ENCODE measurements at regions not wholly inside any gene's neighbourhood (a gene's known extent, or its start where the extent isn't known, plus 50 kb on each side); places are given as distances from the start of the nearest gene placed in this dataset.
A peak's percentile ranks its signal among the peaks of the same experiment; 100 is the strongest.

DNA sequence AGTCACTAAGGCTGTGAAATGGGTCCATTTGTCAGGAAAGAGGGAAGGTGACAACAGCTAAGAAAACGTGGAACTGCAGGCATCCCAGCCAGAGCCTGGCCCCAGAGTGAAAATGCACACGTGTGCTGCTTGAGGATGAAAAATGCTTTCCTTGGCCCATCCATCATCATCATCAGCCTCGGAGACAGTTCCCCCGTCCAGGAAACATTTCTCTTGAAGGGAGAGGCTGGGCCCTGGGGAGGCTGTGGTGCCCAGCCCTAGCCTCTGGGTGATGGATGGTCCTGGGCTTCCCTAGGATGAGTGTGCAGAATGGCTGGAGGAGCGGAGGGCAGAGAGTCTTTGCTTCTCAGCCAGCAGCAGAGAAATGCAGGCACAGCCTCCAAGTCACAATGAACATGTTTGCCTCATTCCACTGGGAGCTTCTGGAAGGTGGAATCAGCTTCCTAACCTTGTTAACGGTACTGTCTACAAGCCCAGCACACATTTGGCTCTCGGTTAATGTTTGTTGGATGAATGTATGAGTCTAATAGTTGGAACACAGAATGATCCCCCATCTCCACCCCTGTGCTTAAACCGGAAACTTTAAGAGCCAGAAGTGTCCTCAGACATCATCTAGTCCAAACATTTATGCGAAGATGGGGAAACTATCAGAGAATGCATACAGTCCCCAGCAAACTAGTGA is 164.0 kb downstream of the RDH14 start:
- no peaks in the 10 kb centered on the region for H3F3A ChIP-seq (ENCODE audit: insufficient read depth)
- DNase-seq, result no peak
- TF ChIP-seq EZH2 (IDR thresholded peaks at IDR 0.05; ENCODE audit: insufficient read depth, poor library complexity, severe bottlenecking) (no peak), EZH2phosphoT487 (IDR thresholded peaks at IDR 0.05; ENCODE audit: insufficient read depth, low read depth) (no peak)

DNA sequence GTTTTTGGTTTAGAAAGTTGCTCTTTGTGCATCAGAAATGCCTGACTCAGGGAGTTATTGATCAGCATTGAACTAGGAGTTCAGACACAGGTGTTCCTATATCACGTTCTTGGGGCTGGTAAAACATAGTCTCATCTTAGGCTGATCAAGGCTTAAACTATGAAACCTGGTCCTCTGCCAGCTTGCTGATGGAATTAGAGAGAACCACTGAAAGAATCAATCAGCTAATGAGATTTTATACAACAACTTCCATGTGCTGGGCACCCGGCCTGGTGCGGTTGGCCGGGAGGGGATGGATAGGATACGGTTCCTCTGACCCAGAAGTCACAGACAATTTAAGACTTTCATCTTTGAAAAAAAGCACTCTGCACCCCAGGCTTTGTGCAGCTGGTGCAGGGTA is 164.9 kb downstream of the RDH14 start:
- Histone ChIP-seq H3K27ac (no peak overlapping the region), H3K4me1 (ENCODE audit: insufficient read depth) (no peaks in the 10 kb centered on the region), H3K79me2 (ENCODE audit: insufficient read depth) (no peaks in the 10 kb centered on the region), H4K20me1 (ENCODE audit: insufficient read depth) (no peaks in the 10 kb centered on the region), H3K27me3 (replicated peaks; ENCODE audit: insufficient read depth) (no peaks in the 10 kb centered on the region), H3K36me3 (ENCODE audit: low read depth) (no peaks in the 10 kb centered on the region), H3K4me3 (no peak overlapping the region), H3K9me2 (ENCODE audit: insufficient read depth) (no peaks in the 10 kb centered on the region), H3F3A (ENCODE audit: insufficient read depth) (no peaks in the 10 kb centered on the region), H3K9ac (no peak overlapping the region), H3K9me3 (ENCODE audit: low read depth) (no peaks in the 10 kb centered on the region), H3K4me2 (ENCODE audit: unreplicated experiment) (no peak overlapping the region), H2AFZ (no peak overlapping the region)
- no peak for DNase-seq
- in situ Hi-C loops (cut with MboI), result no loop called here
- 52 to 61% methylated on average over 5 of the region's 5 CpGs for WGBS, 2 experiments (ENCODE audit: low coverage in 1 of 2, low lambda C conversion rate in 2 of 2, missing lambda C conversion rate in 2 of 2)
- TF ChIP-seq EZH2phosphoT487 (IDR thresholded peaks at IDR 0.05; ENCODE audit: insufficient read depth, low read depth) (no peak), EZH2 (IDR thresholded peaks at IDR 0.05; ENCODE audit: insufficient read depth, poor library complexity, severe bottlenecking) (no peak)

More for the DNA sequence above, 164.0 kb downstream of the RDH14 start:
- Histone ChIP-seq H4K20me1 (ENCODE audit: insufficient read depth) (no peaks in the 10 kb centered on the region), H3K9me2 (ENCODE audit: insufficient read depth) (no peaks in the 10 kb centered on the region), H3K4me3 (no peak overlapping the region), H3K4me2 (ENCODE audit: unreplicated experiment) (no peak overlapping the region), H3K36me3 (ENCODE audit: low read depth) (no peaks in the 10 kb centered on the region), H3K79me2 (ENCODE audit: insufficient read depth) (no peaks in the 10 kb centered on the region), H3K27me3 (replicated peaks; ENCODE audit: insufficient read depth) (no peaks in the 10 kb centered on the region), H3K27ac (no peak overlapping the region), H3K9ac (no peak overlapping the region), H3K4me1 (ENCODE audit: insufficient read depth) (no peaks in the 10 kb centered on the region), H3K9me3 (ENCODE audit: low read depth) (no peaks in the 10 kb centered on the region), H2AFZ (no peak overlapping the region)
- 41 to 49% methylated on average over 9 of the region's 9 CpGs for WGBS, 2 experiments (ENCODE audit: low coverage in 1 of 2, low lambda C conversion rate in 2 of 2, missing lambda C conversion rate in 2 of 2)
- in situ Hi-C loops (cut with MboI), result no loop called here

DNA sequence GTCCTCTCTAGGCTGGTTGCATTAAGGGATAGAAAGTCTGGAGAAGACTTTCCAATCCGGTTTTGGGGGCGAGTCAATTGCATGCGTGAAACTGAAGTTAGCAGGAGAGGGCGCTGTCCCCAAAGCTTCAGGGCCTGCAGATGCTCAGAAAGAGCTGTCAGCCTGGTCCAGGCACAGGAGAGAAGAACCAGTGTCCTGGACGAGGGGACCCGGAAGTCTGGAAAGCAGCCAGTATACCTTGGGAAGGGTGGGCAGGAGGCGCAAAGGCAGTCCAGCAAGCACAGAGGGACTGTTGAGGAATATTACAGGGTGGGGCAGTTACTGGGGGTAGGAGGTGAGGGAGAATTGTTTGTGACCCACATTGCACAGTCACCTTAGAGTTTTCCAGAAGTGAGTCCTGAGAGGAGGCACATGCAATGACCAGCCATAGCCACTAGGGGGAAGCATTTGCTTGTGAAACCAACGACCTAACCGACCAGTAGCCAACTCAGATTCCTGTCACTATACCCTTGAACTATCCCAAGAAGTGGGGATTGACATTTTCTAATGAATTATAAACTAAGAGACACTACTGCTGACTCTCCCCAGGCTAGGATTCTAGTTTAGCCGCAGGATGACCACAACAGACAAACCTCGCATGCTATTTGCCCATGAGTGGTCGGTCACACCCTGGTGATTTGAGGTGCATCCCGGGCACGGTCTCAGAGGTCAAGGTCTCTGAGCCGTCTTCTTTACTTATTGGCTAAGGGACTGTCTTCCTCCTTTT is 172.8 kb downstream of the RDH14 start:
- peak overlapping the region; percentile 11; the same call in 1 of the 2 replicates for H2AFZ ChIP-seq
- no peak overlapping the region for H3K4me2 ChIP-seq (ENCODE audit: unreplicated experiment)
- no peaks in the 10 kb centered on the region for H3K79me2 ChIP-seq (ENCODE audit: insufficient read depth)
- no peak overlapping the region for H3K27ac ChIP-seq
- no peaks in the 10 kb centered on the region for H4K20me1 ChIP-seq (ENCODE audit: insufficient read depth)
- TF ChIP-seq EZH2phosphoT487 (IDR thresholded peaks at IDR 0.05; ENCODE audit: insufficient read depth, low read depth) (no peak), EZH2 (IDR thresholded peaks at IDR 0.05; ENCODE audit: insufficient read depth, poor library complexity, severe bottlenecking) (no peak)
- no peaks in the 10 kb centered on the region for H3K9me3 ChIP-seq (ENCODE audit: low read depth)
- no peaks in the 10 kb centered on the region for H3K36me3 ChIP-seq (ENCODE audit: low read depth)
- no peak overlapping the region for H3K4me3 ChIP-seq
- no peaks in the 10 kb centered on the region for H3K9me2 ChIP-seq (ENCODE audit: insufficient read depth)
- no peak overlapping the region for H3K9ac ChIP-seq
- H3K27me3 ChIP-seq (replicated peaks; ENCODE audit: insufficient read depth), result no peaks in the 10 kb centered on the region
- in situ Hi-C loops (cut with MboI), result no loop called here
- peak; percentile 73 for DNase-seq
- H3F3A ChIP-seq (ENCODE audit: insufficient read depth), result no peaks in the 10 kb centered on the region
- no peaks in the 10 kb centered on the region for H3K4me1 ChIP-seq (ENCODE audit: insufficient read depth)
- WGBS, 2 experiments (ENCODE audit: low coverage in 1 of 2, low lambda C conversion rate in 2 of 2, missing lambda C conversion rate in 2 of 2), result 45 to 47% methylated on average over 15 of the region's 15 CpGs

DNA sequence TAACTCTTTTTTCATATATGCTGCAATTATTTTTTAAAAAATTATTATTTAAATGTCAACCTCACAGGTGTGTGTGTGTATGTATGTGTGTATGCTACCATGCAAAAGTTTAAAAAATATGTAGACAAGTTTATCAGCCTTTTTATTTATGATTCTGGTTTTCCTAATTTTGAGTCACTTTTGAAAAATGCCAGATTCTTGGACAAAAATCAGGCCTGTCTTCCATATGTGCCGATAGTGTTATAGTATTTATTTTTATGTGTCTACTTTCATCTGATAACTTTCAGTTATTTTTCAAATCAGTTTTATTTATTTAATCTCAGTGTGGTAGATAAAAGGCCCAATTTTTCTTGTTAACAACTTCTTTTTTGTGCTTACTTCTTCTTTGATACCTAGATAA is 176.2 kb downstream of the RDH14 start:
- no peaks in the 10 kb centered on the region for H3K79me2 ChIP-seq (ENCODE audit: insufficient read depth)
- H3K9me3 ChIP-seq (ENCODE audit: low read depth), result no peaks in the 10 kb centered on the region
- H3F3A ChIP-seq (ENCODE audit: insufficient read depth), result no peaks in the 10 kb centered on the region
- TF ChIP-seq EZH2phosphoT487 (IDR thresholded peaks at IDR 0.05; ENCODE audit: insufficient read depth, low read depth), result no peak
- no peak for TF ChIP-seq EZH2 (IDR thresholded peaks at IDR 0.05; ENCODE audit: insufficient read depth, poor library complexity, severe bottlenecking)
- H3K9me2 ChIP-seq (ENCODE audit: insufficient read depth), result no peaks in the 10 kb centered on the region
- H4K20me1 ChIP-seq (ENCODE audit: insufficient read depth), result no peaks in the 10 kb centered on the region
- H3K4me2 ChIP-seq (ENCODE audit: unreplicated experiment), result no peak overlapping the region
- H3K4me1 ChIP-seq (ENCODE audit: insufficient read depth), result no peaks in the 10 kb centered on the region
- H2AFZ ChIP-seq, result no peak overlapping the region
- no peak overlapping the region for H3K4me3 ChIP-seq
- no peak overlapping the region for H3K9ac ChIP-seq
- 65 to 74% methylated on average over 1 of the region's 1 CpG for WGBS, 2 experiments (ENCODE audit: low coverage in 1 of 2, low lambda C conversion rate in 2 of 2, missing lambda C conversion rate in 2 of 2)
- no peaks in the 10 kb centered on the region for H3K27me3 ChIP-seq (replicated peaks; ENCODE audit: insufficient read depth)
- in situ Hi-C loops (cut with MboI), result no loop called here
- no peaks in the 10 kb centered on the region for H3K36me3 ChIP-seq (ENCODE audit: low read depth)
- DNase-seq, result no peak
- H3K27ac ChIP-seq, result no peak overlapping the region

Measured in GM23248 (cell line).